ENCODE measurements at regions not wholly inside any gene's neighbourhood (a gene's known extent, or its start where the extent isn't known, plus 50 kb on each side); places are given as distances from the start of the nearest gene placed in this dataset.

- Histone ChIP-seq H2BK5ac (ENCODE audit: low read depth, low read length) (no peak overlapping the region), H3K27me3 (replicated peaks in 1 of 4; ENCODE audit: control insufficient read depth in 3 of 4, extremely low read depth in 1 of 4, insufficient read depth in 3 of 4, low read length in 3 of 4) (no peaks in the 10 kb centered on the region), H3K9ac (replicated peaks in 1 of 4; ENCODE audit: extremely low read depth in 1 of 4, low read depth in 3 of 4, low read length in 3 of 4) (no peak overlapping the region), H3K56ac (replicated peaks; ENCODE audit: insufficient read length, low read depth, low read length) (no peak overlapping the region), H2AK5ac (ENCODE audit: low read depth, low read length) (no peak overlapping the region), H3K23ac (ENCODE audit: insufficient read length) (no peak overlapping the region), H4K20me1 (replicated peaks in 1 of 2; ENCODE audit: control insufficient read depth in 1 of 2, insufficient read depth in 2 of 2, low read length in 2 of 2) (no peaks in the 10 kb centered on the region), H3K27ac (ENCODE audit: low read depth, low read length) (no peak overlapping the region), H2BK15ac (ENCODE audit: low read length) (no peak overlapping the region), H3K4ac (replicated peaks; ENCODE audit: insufficient read length, low read depth, low read length) (no peak overlapping the region), H3K4me1 (replicated peaks in 1 of 4; ENCODE audit: control insufficient read depth in 3 of 4, insufficient read depth in 4 of 4, low read length in 3 of 4) (peaks cover 0 to 3% (median under 1%) of the 10 kb centered on the region in 4 experiments; a peak in 4 of 7 replicates), H4K8ac (ENCODE audit: extremely low read depth, insufficient read depth, low read length) (no peak overlapping the region), H2BK20ac (ENCODE audit: low read length) (no peak overlapping the region), H3K9me3 (ENCODE audit: insufficient read depth in 2 of 2, low read depth in 1 of 2, low read length in 1 of 2) (no peaks in the 10 kb centered on the region), H4K5ac (ENCODE audit: insufficient read length, low read depth, low read length) (no peak overlapping the region), H3K14ac (ENCODE audit: insufficient read length) (no peak overlapping the region), H2BK120ac (replicated peaks; ENCODE audit: low read depth, low read length) (no peak overlapping the region), H4K91ac (replicated peaks; ENCODE audit: insufficient read length, low read length) (no peak overlapping the region), H3K18ac (ENCODE audit: extremely low read depth, low read length) (no peak overlapping the region), H2BK12ac (ENCODE audit: low read depth, low read length) (no peak overlapping the region), H3K4me2 (ENCODE audit: insufficient read depth in 1 of 2, low read depth in 2 of 2, low read length in 2 of 2) (no peak overlapping the region), H3K23me2 (ENCODE audit: low read depth, low read length) (no peaks in the 10 kb centered on the region), H2AFZ (ENCODE audit: low read length) (no peak overlapping the region), H3K36me3 (ENCODE audit: control insufficient read depth in 2 of 4, insufficient read depth in 4 of 4, low read length in 3 of 4) (no peaks in the 10 kb centered on the region), H3K79me2 (ENCODE audit: control insufficient read depth in 1 of 2, insufficient read depth in 2 of 2, low read length in 2 of 2) (no peaks in the 10 kb centered on the region), H3K79me1 (ENCODE audit: low read depth, low read length) (no peaks in the 10 kb centered on the region), H3K4me3 (ENCODE audit: extremely low read depth in 1 of 4, insufficient read depth in 2 of 4, low read depth in 3 of 4, low read length in 4 of 4) (no peak overlapping the region)
- DNase-seq (ENCODE audit: low read depth in 1 of 2, low spot score in 2 of 2) (no peak), FAIRE-seq (no peak)
- 85% methylated on average over 2 of the region's 2 CpGs; no CpG with 5 or more reads in 1 of the 2 experiments for WGBS, 2 experiments (ENCODE audit: extremely low coverage in 1 of 2, insufficient coverage in 1 of 2, insufficient read length in 1 of 2, insufficient replicate concordance in 2 of 2, low coverage in 1 of 2, low lambda C conversion rate in 2 of 2, missing lambda C conversion rate in 1 of 2)
- TF ChIP-seq TEAD4 (IDR thresholded peaks at IDR 0.05; ENCODE audit: low read depth, low read length) (no peak), SP4 (IDR thresholded peaks at IDR 0.05; ENCODE audit: low read length) (no peak), ATF3 (IDR thresholded peaks at IDR 0.05; ENCODE audit: insufficient read depth, low read depth, low read length) (no peak), CREB1 (IDR thresholded peaks at IDR 0.05) (no peak), TAF1 (IDR thresholded peaks at IDR 0.05; ENCODE audit: low read depth, low read length) (no peak)
- CTCF ChIA-PET (ENCODE audit: partially characterized antibody), result no interaction called here
- POLR2A ChIA-PET (ENCODE audit: partially characterized antibody), result no interaction called here
Measured at GRCh38 chr15:31268108-31268501, 58.5 kb upstream of the KLF13 start.
